HepG2 (cell line): ENCODE measurements at regions not wholly inside any gene's neighbourhood (a gene's known extent, or its start where the extent isn't known, plus 50 kb on each side); places are given as distances from the start of the nearest gene placed in this dataset.

ENCODE experiments used
- GATAD1 ChIP-seq: IDR thresholded peaks from 2 replicates; pipeline ENCODE4 v1.6.1; 2016; ENCODE audit warnings: missing genetic modification reagents, missing compliant biosample characterization
- GTF2F1 ChIP-seq: fragments of 150-350 bp; IDR thresholded peaks from 2 replicates; pipeline ENCODE4 v1.6.1; 2014; ENCODE audit warnings: low read length
- HNRNPL ChIP-seq: fragments of 200-400 bp; formaldehyde crosslinking; IDR thresholded peaks from 2 replicates; pipeline ENCODE4 v1.6.1; 2017; ENCODE audit warnings: mild to moderate bottlenecking, low read depth, low read length
- HNRNPLL ChIP-seq: fragments of 200-400 bp; formaldehyde crosslinking; IDR thresholded peaks from 2 replicates; pipeline ENCODE4 v1.6.1; 2017; ENCODE audit warnings: mild to moderate bottlenecking, low read depth, low read length; ENCODE audit not compliant: poor library complexity, severe bottlenecking
- SMAD9 ChIP-seq: sonication (generic); formaldehyde crosslinking; IDR thresholded peaks from 2 replicates; pipeline ENCODE4 v1.5.1; 2020; ENCODE audit warnings: mild to moderate bottlenecking, missing genetic modification reagents
- ZFP1 ChIP-seq: IDR thresholded peaks from 2 replicates; pipeline ENCODE4 v1.6.1; 2016
- ZFP36L1 ChIP-seq: sonication (generic); formaldehyde crosslinking; IDR thresholded peaks from 2 replicates; pipeline ENCODE4 v1.8.0; 2022; ENCODE audit warnings: mild to moderate bottlenecking, missing genetic modification reagents, moderate library complexity
- ZFP37 ChIP-seq: sonication (generic); formaldehyde crosslinking; IDR thresholded peaks from 2 replicates; pipeline ENCODE4 v1.4.0; 2020; ENCODE audit warnings: missing genetic modification reagents, borderline replicate concordance
- ZNF441 ChIP-seq: sonication (generic); formaldehyde crosslinking; IDR thresholded peaks from 2 replicates; pipeline ENCODE4 v1.7.0; 2021; ENCODE audit warnings: missing genetic modification reagents, borderline replicate concordance
- ZNF562 ChIP-seq: sonication (generic); formaldehyde crosslinking; IDR thresholded peaks from 2 replicates; pipeline ENCODE4 v1.8.0; 2022; ENCODE audit warnings: missing genetic modification reagents, borderline replicate concordance
- ZNF614 ChIP-seq: IDR thresholded peaks from 2 replicates; pipeline ENCODE4 v1.6.1; 2018; ENCODE audit warnings: missing biosample characterization, missing genetic modification reagents, inconsistent platforms, borderline replicate concordance
- ZNF619 ChIP-seq: sonication (generic); formaldehyde crosslinking; IDR thresholded peaks from 2 replicates; pipeline ENCODE4 v1.4.0; 2020; ENCODE audit warnings: mild to moderate bottlenecking, missing genetic modification reagents
- TF ChIP-seq, protein P1 (sequence below): sonication (generic); IDR thresholded peaks from 2 replicates; pipeline ENCODE4 v1.6.1; 2016; ENCODE audit warnings: low read depth, borderline replicate concordance
- TF ChIP-seq, protein P2 (sequence below): IDR thresholded peaks from 2 replicates; pipeline ENCODE4 v1.6.1; 2016; ENCODE audit warnings: low read depth, missing genetic modification reagents, missing compliant biosample characterization
- TF ChIP-seq, protein P3 (sequence below): sonication (generic); formaldehyde crosslinking; IDR thresholded peaks from 2 replicates; pipeline ENCODE4 v1.5.0; 2020; ENCODE audit warnings: mild to moderate bottlenecking, missing genetic modification reagents
- TF ChIP-seq, protein P4 (sequence below): sonication (generic); formaldehyde crosslinking; IDR thresholded peaks from 2 replicates; pipeline ENCODE4 v1.4.0; 2020; ENCODE audit warnings: missing genetic modification reagents

DNA sequence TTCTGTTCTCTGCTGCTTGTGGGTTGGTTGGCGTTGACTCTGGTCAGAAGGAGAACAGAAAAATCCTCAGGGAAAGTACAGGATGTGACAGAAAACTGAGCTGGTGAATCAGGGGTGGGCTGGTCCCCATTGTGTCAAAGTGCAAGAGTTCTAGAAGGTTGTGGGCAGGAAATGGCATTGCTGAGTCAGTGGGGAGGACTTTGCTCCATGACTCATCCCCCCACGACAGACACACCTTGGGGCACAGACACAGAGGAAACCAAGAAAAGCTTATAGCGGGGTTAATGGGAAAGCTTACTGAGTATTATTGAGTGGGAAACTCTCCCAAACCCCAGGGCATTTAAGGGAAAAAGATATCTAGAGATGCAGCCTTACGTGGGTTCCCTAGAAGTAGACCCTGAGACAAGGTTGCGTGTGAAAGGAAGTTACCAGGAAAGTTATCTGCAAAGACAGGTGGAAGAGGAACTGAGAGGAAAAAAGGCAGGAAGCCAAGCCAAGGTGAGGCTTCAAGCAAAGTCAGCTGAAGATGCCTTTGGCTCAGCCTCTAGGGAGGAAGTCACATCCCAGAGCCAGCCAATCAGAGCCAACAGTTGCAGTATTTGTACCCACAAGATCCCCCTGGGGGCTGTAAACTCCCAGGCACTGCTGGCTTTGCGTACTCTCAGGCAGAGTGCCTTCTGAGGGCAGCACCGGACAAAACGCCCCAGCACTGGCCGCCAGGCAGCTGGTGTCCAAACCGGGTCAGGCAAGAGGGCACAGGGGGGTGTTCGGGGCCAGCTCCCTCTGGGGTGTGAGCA lies 86.4 kb downstream of the FOXL1 start (continued):
- no peak for TF ChIP-seq ZNF441
- TF ChIP-seq HNRNPL: no peak
- no peak for TF ChIP-seq ZNF619
- no peak for TF ChIP-seq ZFP1 (CRISPR knock-in tag)
- TF ChIP-seq ZNF614: no peak
- TF ChIP-seq GTF2F1: no peak
- TF ChIP-seq ZFP37: no peak
- no peak for TF ChIP-seq ZFP36L1
- no peak for TF ChIP-seq GATAD1 (CRISPR knock-in tag)
- TF ChIP-seq, protein P1, sequence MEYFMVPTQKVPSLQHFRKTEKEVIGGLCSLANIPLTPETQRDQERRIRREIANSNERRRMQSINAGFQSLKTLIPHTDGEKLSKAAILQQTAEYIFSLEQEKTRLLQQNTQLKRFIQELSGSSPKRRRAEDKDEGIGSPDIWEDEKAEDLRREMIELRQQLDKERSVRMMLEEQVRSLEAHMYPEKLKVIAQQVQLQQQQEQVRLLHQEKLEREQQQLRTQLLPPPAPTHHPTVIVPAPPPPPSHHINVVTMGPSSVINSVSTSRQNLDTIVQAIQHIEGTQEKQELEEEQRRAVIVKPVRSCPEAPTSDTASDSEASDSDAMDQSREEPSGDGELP: no peak; the same call in 1 of the 2 replicates
- TF ChIP-seq, protein P2, sequence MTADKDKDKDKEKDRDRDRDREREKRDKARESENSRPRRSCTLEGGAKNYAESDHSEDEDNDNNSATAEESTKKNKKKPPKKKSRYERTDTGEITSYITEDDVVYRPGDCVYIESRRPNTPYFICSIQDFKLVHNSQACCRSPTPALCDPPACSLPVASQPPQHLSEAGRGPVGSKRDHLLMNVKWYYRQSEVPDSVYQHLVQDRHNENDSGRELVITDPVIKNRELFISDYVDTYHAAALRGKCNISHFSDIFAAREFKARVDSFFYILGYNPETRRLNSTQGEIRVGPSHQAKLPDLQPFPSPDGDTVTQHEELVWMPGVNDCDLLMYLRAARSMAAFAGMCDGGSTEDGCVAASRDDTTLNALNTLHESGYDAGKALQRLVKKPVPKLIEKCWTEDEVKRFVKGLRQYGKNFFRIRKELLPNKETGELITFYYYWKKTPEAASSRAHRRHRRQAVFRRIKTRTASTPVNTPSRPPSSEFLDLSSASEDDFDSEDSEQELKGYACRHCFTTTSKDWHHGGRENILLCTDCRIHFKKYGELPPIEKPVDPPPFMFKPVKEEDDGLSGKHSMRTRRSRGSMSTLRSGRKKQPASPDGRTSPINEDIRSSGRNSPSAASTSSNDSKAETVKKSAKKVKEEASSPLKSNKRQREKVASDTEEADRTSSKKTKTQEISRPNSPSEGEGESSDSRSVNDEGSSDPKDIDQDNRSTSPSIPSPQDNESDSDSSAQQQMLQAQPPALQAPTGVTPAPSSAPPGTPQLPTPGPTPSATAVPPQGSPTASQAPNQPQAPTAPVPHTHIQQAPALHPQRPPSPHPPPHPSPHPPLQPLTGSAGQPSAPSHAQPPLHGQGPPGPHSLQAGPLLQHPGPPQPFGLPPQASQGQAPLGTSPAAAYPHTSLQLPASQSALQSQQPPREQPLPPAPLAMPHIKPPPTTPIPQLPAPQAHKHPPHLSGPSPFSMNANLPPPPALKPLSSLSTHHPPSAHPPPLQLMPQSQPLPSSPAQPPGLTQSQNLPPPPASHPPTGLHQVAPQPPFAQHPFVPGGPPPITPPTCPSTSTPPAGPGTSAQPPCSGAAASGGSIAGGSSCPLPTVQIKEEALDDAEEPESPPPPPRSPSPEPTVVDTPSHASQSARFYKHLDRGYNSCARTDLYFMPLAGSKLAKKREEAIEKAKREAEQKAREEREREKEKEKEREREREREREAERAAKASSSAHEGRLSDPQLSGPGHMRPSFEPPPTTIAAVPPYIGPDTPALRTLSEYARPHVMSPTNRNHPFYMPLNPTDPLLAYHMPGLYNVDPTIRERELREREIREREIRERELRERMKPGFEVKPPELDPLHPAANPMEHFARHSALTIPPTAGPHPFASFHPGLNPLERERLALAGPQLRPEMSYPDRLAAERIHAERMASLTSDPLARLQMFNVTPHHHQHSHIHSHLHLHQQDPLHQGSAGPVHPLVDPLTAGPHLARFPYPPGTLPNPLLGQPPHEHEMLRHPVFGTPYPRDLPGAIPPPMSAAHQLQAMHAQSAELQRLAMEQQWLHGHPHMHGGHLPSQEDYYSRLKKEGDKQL (CRISPR knock-in tag): no peak
- TF ChIP-seq, protein P3, sequence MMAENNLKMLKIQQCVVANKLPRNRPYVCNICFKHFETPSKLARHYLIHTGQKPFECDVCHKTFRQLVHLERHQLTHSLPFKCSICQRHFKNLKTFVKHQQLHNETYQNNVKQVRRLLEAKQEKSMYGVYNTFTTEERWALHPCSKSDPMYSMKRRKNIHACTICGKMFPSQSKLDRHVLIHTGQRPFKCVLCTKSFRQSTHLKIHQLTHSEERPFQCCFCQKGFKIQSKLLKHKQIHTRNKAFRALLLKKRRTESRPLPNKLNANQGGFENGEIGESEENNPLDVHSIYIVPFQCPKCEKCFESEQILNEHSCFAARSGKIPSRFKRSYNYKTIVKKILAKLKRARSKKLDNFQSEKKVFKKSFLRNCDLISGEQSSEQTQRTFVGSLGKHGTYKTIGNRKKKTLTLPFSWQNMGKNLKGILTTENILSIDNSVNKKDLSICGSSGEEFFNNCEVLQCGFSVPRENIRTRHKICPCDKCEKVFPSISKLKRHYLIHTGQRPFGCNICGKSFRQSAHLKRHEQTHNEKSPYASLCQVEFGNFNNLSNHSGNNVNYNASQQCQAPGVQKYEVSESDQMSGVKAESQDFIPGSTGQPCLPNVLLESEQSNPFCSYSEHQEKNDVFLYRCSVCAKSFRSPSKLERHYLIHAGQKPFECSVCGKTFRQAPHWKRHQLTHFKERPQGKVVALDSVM (CRISPR knock-in tag): no peak
- TF ChIP-seq SMAD9 (CRISPR knock-in tag): no peak
- TF ChIP-seq ZNF562 (CRISPR knock-in tag): no peak
- TF ChIP-seq HNRNPLL: no peak
- TF ChIP-seq, protein P4, sequence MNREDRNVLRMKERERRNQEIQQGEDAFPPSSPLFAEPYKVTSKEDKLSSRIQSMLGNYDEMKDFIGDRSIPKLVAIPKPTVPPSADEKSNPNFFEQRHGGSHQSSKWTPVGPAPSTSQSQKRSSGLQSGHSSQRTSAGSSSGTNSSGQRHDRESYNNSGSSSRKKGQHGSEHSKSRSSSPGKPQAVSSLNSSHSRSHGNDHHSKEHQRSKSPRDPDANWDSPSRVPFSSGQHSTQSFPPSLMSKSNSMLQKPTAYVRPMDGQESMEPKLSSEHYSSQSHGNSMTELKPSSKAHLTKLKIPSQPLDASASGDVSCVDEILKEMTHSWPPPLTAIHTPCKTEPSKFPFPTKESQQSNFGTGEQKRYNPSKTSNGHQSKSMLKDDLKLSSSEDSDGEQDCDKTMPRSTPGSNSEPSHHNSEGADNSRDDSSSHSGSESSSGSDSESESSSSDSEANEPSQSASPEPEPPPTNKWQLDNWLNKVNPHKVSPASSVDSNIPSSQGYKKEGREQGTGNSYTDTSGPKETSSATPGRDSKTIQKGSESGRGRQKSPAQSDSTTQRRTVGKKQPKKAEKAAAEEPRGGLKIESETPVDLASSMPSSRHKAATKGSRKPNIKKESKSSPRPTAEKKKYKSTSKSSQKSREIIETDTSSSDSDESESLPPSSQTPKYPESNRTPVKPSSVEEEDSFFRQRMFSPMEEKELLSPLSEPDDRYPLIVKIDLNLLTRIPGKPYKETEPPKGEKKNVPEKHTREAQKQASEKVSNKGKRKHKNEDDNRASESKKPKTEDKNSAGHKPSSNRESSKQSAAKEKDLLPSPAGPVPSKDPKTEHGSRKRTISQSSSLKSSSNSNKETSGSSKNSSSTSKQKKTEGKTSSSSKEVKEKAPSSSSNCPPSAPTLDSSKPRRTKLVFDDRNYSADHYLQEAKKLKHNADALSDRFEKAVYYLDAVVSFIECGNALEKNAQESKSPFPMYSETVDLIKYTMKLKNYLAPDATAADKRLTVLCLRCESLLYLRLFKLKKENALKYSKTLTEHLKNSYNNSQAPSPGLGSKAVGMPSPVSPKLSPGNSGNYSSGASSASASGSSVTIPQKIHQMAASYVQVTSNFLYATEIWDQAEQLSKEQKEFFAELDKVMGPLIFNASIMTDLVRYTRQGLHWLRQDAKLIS (CRISPR knock-in tag): no peak
